ENCODE measurements at regions not wholly inside any gene's neighbourhood (a gene's known extent, or its start where the extent isn't known, plus 50 kb on each side); places are given as distances from the start of the nearest gene placed in this dataset.
"Not testable (repeated sequence)": the region's sequence is repeated elsewhere in the genome, so short reads cannot be mapped to it uniquely, and the experiment has no call there.

DNA sequence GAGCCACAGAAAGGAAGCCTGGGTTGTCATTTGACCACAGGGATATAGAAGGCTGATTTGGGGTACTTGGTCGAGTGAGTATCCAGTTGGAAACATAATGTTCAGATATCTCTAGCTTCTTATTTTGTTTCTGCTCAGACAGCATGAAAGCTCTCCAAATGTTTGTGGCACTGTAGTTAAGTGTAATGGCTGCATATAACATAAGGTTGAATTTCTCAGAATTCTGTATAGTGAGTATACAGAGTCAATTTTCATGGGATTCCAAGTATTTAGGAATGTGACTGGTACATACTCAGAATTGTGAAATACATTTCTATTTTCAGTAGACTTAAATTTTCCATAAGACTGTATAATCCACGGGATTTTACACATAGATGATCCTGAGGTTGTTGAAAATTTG lies 2102.1 kb upstream of the RAG2 start:
- DNase-seq: no peak

DNA sequence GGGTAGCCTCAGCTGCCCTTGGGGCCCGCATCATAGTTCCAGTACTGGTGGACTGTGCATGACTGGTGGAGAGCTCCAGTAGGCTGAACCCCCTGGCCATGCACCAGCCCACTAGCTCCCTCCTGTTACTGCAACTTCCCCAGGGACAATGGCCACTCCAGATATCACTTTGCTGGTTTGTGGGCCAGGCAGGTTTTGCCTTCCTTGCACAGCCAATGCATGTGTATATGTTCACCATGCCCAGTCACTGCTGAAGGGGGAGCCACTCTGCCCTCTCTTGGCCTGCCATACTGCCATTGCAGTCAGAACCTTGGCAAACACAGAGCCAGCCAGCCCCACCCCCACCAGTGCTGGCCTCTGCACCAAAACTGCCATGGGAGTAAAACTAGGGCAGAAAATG lies 2095.3 kb upstream of the RAG2 start:
- no peak for DNase-seq

DNA sequence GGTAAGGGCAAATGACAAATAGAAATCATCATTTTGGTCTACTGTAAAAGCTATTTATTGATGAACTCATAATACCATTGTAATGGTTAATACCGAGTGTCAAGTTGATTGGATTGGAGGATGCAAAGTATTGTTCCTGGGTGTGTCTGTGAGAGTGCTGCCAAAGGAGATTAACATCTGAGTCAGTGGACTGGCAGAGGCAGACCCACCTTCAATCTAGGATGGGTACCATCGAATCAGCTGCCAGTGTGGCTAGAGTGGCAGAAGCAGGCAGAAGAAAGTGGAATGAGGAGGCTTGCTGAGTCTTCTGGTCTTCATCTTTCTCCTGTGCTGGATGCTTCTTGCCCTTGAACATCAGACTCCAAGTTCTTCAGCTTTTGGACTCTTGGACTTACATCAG lies 2092.2 kb upstream of the RAG2 start:
- DNase-seq: not testable (repeated sequence)

DNA sequence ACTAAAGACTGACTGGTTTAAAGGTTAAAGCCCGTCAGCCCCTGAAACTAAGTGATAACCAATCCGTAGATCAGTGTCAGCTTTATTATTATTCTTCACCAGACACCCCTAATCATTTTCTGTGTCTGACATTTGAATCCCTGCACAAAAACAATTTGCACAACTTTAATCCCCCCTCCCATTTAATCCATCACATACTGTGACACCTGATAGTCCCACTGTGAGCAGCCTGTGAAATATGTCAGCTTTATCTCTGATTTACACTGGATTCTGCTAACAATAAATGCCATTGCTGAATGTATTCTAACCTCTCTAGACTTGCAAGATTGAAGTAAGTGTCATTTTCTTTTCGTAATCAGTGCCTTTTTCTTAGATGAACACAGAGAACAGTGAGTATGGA lies 2089.0 kb upstream of the RAG2 start:
- DNase-seq: no peak

DNA sequence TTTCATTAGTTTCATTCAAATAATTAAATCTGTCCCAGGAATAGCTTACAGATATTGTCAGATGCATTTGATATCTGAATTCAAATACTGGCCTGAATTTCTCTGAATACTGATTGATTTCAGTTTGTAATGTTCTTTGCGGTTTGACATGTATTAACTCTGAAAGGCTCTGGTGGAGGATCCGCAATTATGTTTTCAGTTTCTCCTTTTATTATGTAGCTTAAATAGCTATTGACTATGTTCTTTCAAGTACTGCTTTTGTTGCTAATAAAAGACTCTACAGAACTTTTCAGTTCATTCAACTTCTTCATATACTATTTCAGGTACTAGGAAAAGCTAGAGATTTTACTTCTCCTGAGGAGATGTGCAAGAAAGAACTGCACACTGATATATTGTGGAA lies 2085.4 kb upstream of the RAG2 start:
- DNase-seq: no peak

DNA sequence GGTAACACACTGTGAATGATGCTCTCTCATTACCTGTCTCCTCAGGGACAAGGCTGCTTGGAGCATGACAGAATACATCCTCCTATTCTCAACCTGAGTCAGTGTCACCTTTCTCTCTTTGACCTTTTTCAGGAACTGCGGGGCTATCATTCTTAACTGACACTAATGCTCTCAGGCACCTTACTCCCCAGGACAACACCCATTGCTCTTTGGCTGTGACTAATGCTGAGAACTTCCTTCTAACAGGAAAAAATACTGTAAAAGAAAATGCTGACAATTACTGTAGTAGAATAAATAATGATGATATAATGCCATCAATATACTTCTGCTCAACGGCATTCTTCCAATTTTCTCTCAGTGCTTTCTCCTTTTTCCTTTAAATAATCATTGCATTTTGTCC lies 2082.7 kb upstream of the RAG2 start:
- no peak for DNase-seq

DNA sequence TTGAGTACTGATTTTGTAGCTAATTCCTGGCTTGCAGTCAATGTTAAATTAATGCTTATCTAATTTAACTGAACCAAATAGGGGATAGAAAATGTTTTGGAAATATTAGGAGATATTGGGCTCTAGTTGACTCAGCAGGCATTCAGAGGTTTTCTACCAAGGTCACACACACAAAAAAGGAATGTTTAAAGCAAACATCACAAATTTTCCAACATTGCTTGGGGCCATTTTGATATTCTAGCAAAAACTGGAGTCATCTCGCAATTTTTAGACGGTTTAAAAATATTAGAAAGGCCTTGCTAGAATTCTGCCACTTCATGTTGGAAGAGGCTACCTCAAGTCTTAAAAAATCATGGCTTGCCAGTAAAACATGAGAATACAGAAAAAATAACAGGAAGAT lies 2082.1 kb upstream of the RAG2 start:
- DNase-seq: no peak

DNA sequence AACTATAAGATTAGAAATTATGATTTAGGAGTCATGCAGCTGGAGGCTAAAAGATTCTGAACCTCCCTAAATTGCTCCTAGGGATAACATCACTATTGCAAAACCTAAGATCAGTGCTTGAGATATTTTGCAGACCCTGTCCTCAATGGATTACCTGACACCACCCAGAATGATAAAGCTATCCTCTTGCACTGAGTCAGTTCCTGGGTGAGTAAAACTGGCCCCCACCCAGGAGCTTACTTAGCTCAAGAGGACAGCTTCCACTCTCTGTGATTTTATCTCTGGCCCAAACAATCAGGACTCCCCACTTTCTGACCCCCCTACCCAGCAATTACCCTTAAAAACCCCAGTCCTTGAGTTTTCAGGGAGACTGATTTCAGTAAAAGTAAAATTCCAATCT lies 2074.4 kb upstream of the RAG2 start:
- no peak for DNase-seq

DNA sequence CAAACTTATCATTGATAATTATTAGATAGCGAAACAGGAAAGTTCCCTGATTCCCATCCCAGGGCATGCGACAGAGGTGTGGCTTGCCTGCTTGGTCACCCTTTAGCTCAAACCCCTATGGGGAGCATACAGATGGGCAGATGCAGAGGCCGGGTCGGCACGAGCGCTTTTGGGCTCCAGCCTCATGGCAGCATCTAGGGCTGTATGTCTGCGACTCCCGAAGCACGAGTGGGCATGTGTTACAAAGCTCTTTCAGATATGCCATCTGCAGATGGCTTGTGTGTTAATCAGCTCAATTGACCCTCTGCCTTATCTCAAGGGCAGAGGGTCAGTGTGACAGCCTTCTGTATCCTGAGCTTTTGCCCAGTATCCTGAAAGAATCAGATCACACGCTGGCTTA lies 2069.3 kb upstream of the RAG2 start:
- no peak for DNase-seq

DNA sequence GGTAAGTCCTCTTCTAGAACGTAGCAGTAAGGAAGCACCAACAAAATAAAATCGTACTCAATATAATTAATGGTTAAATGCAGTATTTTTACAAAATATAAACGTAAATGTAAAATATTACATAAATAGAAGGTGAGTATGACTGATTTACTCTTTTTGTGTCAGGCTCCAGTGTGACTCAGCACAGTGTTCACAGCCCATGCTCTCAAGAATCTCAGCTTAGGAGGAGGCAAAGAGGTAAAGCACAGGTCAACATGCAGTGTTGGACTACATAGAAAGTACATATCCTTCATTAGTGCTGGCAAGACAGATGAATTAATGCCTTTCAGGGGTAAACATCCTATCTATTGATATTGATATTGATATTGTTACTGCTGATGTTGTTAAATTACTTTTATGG lies 2050.6 kb upstream of the RAG2 start:
- no peak for DNase-seq

DNA sequence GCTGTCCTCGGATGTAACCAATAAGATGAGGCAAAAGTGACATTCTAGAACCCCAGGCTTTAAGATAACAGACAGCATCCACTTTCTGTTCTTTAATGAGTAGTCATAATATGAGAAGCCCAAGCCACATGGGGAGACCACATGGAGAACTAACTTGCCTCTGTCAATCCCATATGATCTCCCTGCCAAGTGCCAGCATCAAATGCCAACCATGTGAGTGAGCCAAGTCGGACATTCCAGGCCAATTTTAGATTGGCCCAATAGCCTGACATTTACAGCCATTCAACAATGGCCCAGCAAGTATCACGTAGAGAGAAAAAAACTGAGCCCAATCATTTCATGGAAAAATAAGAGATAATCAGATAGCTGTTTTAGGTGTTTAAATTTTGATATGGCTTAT lies 2048.3 kb upstream of the RAG2 start:
- DNase-seq: no peak

DNA sequence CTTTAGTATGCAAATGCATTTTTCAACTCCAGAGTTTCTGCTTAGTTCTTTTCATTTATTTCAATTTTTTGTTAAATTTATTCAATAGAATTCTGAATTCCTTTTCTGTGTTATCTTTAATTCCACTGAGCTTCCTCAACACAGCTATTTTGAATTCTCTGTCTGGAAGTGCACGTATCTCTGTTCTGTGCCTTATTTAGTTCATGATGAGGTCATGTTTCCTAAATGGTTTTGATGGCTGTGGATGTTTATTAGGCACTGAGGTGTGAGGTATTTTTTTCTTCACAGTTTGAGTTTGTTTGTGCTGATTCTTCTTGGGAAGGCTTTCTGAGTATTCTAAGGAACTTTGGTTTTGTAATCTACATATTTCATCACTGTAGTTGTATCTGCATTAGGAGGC lies 2042.8 kb upstream of the RAG2 start:
- no peak for DNase-seq

DNA sequence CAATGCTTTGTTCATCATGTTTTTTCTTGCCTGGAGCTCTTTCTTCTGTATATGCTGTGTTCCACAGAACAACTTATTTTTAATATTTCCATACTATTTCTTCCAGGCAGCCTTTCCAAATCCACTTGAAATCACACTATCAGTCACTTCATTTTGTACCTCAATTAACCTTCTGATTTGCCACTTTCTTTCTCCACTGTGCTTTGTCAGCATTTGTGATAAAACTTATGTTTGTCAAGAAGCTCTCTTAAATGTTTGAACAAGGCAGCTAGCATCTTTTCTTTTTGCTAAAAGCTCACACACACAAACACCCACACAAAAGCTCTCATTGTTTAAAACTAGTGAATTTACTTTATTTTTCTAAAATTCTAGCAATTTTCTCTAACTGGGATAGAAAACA lies 2014.7 kb upstream of the RAG2 start:
- no peak for DNase-seq

DNA sequence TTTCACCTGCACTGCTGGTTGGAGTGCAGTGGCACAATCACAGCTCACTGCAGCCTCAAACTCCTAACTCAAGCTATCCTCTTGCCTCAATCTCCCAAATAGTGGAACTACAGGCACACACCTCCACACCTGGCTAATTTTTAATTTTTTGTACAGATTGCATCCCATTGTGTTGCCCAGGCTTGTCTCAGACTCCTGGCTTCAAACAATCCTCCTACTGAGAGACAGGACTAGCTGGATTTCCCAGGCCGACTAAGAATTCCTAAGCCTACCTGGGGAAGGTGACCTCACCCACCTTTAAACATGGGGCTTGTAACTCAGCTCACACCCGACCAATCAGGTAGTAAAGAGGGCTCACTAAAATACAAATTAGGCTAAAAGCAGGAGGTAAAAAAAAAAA lies 2003.3 kb upstream of the RAG2 start:
- DNase-seq: not testable (repeated sequence)

DNA sequence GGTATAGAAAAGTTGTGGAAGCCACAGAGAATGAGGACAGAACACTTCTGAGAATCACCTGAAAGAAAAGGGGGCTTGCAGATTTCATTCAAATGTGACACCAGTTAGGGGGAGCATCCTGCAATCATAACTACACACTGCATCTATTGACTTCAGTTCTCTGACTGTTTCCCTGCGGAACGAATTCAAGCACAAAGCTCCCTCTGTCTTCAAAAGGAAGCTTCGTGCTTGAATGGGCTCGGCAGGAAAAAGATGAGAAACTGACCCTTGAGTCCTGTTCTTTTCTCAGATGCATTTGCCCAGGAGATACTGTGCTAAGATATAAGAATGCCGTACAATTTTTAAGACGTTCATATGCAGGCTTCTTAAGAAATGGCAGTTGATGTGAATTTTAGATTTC lies 2000.4 kb upstream of the RAG2 start:
- no peak for DNase-seq

DNA sequence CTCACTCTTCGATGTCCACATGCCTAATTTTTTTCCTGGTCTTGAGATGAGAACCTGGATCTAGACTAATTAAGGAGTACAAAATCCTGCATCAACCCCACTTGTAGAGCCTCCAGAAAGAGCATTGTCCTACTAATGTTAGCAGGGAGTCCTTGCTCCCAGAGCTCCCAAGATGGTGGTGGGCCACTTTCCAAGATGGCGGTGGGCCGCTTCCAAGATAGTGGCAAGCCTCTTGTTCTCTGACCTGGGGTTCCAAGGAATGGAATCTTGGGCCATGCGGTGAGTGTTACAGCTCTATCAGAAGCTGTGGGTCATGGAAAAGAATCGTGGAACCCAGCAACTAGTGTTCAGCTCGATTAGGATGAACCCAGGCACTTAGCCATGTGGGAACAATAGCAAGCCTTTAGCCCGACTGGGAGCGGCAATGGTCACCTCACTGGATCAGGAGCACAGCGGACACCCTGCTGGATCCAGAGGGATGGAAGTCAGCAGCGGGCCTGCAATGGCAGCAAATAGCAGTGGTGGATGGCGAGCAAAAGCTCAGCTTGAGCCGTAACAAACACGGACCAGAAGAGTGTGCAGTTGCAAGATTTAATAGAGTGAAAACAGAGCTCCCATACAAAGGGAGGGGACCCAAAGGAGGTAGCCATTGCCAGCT lies 1997.5 kb upstream of the RAG2 start:
- DNase-seq: not testable (repeated sequence)

DNA sequence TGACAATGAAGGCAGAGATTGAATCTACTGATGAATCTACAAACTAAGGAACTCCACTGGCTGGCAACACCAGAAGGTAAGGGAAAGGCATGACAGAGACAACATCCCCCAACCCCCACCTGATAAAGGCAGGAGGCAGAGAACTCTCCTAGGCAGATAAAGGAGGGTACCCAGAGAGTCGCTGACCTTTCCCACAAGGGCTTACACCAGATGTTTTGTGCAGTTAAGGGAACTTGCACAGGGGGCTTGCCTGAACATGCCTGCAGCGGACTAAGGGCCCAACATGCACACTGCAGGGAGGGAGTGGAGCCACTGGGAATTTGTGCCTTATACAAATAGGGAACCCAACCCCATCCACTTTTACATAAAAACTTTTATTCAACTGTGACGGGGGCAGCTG lies 1996.9 kb upstream of the RAG2 start:
- DNase-seq: no peak

DNA sequence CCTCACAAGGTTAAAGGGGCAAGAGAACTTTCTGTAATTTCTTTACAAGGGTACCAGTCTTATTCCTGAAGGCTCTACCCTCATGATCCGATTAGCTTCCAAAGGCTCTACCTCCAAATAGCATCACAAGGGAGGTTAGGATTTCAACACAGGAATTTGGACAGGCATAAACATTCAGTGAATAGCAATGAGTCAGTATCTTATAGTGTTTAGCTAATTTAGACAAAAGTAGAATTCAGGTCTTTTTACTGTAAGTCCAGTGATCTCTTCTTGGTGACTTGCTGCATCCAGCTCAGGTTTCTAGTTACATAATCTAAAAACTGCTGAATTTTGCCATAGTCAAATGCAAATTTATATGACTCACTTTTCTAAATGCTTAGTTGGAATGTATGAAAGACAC lies 1995.6 kb upstream of the RAG2 start:
- no peak for DNase-seq

DNA sequence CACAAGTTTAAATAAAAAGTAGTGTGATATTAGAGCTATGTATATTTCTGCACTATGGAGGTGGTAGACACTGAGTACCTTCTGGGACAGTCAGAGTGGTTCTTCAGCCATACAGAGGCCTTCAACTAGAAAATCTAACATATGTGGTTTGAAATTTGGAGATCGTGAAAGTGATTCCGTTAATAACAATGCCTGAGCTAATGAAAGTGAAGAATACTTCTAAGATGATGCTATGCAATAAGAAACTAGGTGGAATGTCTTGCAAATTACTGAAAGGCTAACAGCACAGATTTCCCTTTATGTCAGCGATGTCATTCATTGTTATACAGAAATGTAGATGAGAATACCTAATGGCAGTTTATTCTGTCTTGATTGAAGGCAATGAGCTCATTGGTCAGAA lies 1984.7 kb upstream of the RAG2 start:
- no peak for DNase-seq

DNA sequence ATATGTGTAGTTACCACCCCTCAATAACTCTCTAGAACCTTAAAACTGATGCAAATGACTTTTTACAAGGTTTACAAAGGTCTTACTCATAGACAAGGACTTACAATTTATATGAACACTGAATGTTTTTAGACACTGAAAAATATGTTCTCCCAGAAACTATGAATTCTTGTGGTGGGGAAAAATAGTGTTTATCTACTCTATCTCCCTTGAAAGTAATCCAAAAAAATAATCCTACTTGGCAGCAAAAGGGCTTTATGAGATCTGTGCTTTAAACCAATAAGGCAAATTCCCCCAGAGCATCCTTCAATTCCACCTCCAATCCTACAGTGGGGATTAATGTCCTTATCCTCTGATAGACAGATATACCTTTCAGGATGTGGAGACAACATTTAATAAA lies 1984.1 kb upstream of the RAG2 start:
- DNase-seq: no peak

DNA sequence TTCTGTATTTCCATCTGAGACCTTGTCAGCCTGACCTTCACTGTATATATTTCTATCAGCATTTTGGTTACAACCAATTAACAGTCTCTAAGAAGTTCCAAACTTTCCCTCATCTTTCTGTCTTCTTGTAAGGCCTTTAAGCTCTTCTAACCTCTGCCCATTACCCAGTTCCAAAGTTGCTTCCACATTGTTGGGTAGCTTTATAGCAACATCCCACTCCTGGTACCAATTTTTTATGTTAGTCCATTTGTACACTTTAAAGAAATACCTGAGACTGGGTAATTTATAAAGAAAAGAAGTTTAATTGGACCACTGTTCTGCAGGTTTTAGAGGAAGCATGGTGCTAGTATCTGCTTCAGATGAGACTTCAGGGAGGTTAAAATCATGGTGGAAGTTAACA lies 1979.7 kb upstream of the RAG2 start:
- no peak for DNase-seq

DNA sequence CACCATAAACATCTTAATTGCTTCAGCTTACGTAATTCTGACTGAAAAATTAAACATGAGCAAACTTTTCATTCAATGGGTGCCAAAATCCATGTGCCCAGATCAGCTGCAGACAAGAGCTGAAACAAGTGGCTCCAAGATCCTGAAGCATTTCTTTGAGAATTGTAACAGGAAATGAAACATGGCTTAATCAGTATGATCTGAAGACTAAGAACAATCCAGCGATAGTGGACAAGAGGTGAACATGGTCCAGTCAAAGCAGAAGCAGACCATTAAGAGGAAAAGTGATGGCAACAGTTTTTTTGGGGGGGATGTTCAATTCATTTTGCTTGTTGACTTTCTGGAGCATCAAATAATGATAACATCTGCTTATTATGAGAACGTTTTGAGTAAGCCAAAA lies 1964.5 kb upstream of the RAG2 start:
- no peak for DNase-seq

DNA sequence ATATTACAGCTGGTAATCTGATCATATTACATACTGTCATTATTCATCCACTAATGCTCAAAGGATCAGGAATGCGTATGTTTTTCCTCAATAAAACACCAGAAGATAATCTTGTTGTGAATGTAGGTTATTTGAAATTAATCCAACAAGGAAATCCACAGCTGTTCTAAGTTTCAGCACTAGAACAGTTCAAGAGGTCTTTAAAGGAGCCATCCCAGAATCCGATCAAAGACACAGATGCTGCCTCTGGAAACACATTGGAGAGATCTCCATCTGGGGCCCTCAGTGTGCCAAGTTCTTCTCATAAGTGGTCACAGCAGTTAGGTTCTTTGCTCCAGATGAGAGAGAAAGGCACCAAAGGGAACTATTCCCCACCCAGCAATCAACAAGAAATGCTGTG lies 1955.1 kb upstream of the RAG2 start:
- no peak for DNase-seq

DNA sequence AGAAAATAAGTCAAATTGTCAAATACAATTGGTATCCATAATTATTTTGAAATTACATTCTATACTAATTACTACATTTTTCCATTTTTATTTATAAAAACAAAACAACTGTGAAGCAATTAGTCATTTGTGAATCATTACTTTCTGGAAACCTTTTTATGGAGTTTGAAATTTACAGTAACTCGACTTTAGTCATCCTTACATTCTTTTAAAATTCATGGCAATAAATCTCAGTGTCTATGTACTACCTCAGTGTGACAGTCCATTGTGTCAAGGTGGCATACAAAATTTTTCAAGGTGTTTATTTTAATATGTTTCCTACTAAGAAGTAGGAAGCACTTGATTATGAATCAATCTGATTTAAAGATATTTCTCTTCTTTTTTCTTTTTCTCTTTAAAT lies 1949.4 kb upstream of the RAG2 start:
- DNase-seq: no peak

DNA sequence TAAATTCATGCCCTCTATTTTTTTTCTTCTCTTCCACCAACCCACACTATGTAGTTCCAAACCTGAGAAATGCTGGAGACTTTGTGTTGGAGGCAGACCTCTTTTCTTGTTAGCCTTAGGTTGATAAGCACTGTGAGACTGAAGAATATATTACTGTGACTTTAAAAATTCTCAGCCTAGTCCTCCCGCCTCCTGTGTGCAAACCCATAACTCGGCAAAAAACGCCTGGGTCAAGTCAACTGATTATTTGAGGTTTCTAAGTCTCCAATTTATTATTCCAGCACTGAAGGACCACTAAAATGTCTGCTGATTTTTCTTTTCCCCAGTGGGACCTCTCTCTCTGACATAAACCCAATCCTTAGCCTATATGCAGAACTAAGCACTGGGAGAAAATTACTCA lies 1946.0 kb upstream of the RAG2 start:
- no peak for DNase-seq

DNA sequence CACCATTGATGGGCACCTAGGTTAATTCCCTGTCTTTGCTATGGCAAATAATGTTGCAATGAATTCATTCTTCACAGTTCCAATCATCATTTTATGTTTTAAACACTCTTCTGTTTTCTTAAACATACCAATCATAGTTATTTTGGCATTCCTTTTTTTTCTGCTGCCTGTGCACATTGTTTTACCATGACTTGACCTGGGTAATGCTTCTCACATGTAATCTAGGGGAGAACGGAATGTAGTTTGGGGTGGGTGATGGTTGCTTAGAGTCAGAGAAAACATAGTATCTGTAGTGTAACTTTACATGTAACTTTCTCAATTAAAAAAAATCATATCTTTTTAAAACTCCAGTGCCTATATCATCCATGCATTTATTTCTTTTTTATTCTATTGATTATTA lies 1945.3 kb upstream of the RAG2 start:
- DNase-seq: no peak
